Suprapubic skin (tissue), 4 donors: ENCODE measurements at regions not wholly inside any gene's neighbourhood (a gene's known extent, or its start where the extent isn't known, plus 50 kb on each side); places are given as distances from the start of the nearest gene placed in this dataset.

Experiments used
- CTCF ChIP-seq, 2 donors: fragments of 200-600 bp in 1 of 2; fragments of 450-650 bp in 1 of 2; sonication (generic) in 1 of 2; IDR thresholded peaks; one replicate each; pipeline ENCODE4 v1.5.1; 2016 to 2019; ENCODE audit warnings: antibody characterized with exemption in 2 of 2, mild to moderate bottlenecking in 1 of 2, moderate library complexity in 1 of 2
- POLR2A ChIP-seq, 2 donors: fragments of 450-650 bp; IDR thresholded peaks; one replicate each; pipeline ENCODE4 v1.6.1; 2017; ENCODE audit warnings: antibody characterized with exemption in 2 of 2, mild to moderate bottlenecking in 2 of 2, moderate library complexity in 2 of 2
- POLR2AphosphoS5 ChIP-seq, 3 donors: sonication (generic); formaldehyde crosslinking; IDR thresholded peaks; one replicate each; pipeline ENCODE4 v1.6.1; 2017; ENCODE audit warnings: antibody characterized with exemption in 3 of 3

GRCh38 chr3:117480972-117481371 is 771.4 kb downstream of the TUSC7 start:
- no peak for TF ChIP-seq CTCF (IDR thresholded peaks at IDR 0.05)
- TF ChIP-seq POLR2AphosphoS5 (IDR thresholded peaks at IDR 0.05), result no peak
- no peak for TF ChIP-seq POLR2A (IDR thresholded peaks at IDR 0.05)
